H1 (cell line): ENCODE measurements at regions not wholly inside any gene's neighbourhood (a gene's known extent, or its start where the extent isn't known, plus 50 kb on each side); places are given as distances from the start of the nearest gene placed in this dataset.

ENCODE experiments used
- ASH2L ChIP-seq: fragments of 200-600, 300-600 bp; sonication (generic); IDR thresholded peaks from one replicate; pipeline ENCODE4 v1.7.1; 2017; ENCODE audit warnings: low read length
- CBX8 ChIP-seq: fragments of 300-800, 300-1000 bp; sonication (generic); IDR thresholded peaks from 2 replicates; pipeline ENCODE4 v1.7.1; 2016; ENCODE audit warnings: low read depth, low read length, borderline replicate concordance
- JUND ChIP-seq: IDR thresholded peaks from 2 replicates; pipeline ENCODE4 v1.6.1; 2011; ENCODE audit warnings: mild to moderate bottlenecking, improper control_type of control experiment, low read length
- SAP30 ChIP-seq: fragments of 300-600 bp; sonication (generic); IDR thresholded peaks from 2 replicates; pipeline ENCODE4 v1.7.1; 2012; ENCODE audit warnings: low read length, moderate library complexity, mild to moderate bottlenecking, inconsistent platforms; ENCODE audit not compliant: insufficient read depth, insufficient replicate concordance
- SIX5 ChIP-seq: IDR thresholded peaks from 2 replicates; pipeline ENCODE4 v1.6.1; 2011; ENCODE audit warnings: mild to moderate bottlenecking, low read depth, low read length
- SP1 ChIP-seq: IDR thresholded peaks from 2 replicates; pipeline ENCODE4 v1.6.1; 2011; ENCODE audit warnings: low read depth, low read length

- no peak for TF ChIP-seq JUND
- TF ChIP-seq SIX5: no peak
- no peak for TF ChIP-seq SP1
- no peak for TF ChIP-seq CBX8
- TF ChIP-seq ASH2L: no peak
- no peak for TF ChIP-seq SAP30
These were observed 69.4 kb upstream of the PRR23E start (continued) for GRCh38 chr3:127123533-127123932.
